ENCODE measurements at regions not wholly inside any gene's neighbourhood (a gene's known extent, or its start where the extent isn't known, plus 50 kb on each side); places are given as distances from the start of the nearest gene placed in this dataset.

- TF ChIP-seq, protein P1, sequence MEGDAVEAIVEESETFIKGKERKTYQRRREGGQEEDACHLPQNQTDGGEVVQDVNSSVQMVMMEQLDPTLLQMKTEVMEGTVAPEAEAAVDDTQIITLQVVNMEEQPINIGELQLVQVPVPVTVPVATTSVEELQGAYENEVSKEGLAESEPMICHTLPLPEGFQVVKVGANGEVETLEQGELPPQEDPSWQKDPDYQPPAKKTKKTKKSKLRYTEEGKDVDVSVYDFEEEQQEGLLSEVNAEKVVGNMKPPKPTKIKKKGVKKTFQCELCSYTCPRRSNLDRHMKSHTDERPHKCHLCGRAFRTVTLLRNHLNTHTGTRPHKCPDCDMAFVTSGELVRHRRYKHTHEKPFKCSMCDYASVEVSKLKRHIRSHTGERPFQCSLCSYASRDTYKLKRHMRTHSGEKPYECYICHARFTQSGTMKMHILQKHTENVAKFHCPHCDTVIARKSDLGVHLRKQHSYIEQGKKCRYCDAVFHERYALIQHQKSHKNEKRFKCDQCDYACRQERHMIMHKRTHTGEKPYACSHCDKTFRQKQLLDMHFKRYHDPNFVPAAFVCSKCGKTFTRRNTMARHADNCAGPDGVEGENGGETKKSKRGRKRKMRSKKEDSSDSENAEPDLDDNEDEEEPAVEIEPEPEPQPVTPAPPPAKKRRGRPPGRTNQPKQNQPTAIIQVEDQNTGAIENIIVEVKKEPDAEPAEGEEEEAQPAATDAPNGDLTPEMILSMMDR (IDR thresholded peaks at IDR 0.05): no peak
- TF ChIP-seq POLR2A (IDR thresholded peaks at IDR 0.05): no peak
Observed at GRCh38 chr2:175500255-175500654, 318.7 kb upstream of the ATP5MC3 start.
